GM23338 (cell line): ENCODE measurements at regions not wholly inside any gene's neighbourhood (a gene's known extent, or its start where the extent isn't known, plus 50 kb on each side); places are given as distances from the start of the nearest gene placed in this dataset.

Experiments
- ATAC-seq: fragments of 200-7000 bp; cut with Tn5 transposase; 3 replicates; pipeline ENCODE4 v1.9.1; 2020
- DNase-seq: peaks from one replicate; pipeline ENCODE4 v3.0.0-alpha.2; 2015; ENCODE audit warnings: low spot score
- H2AFZ ChIP-seq: fragments of 200-600 bp; sonication (generic); 2 replicates; pipeline ENCODE4 v1.8.0; 2016; ENCODE audit warnings: antibody characterized with exemption, mild to moderate bottlenecking, moderate library complexity
- H3F3A ChIP-seq: fragments of 200-600 bp; sonication (generic); replicated peaks from 2 replicates; pipeline ENCODE4 v1.8.0; 2017; ENCODE audit warnings: antibody characterized with exemption, mixed run types, low read depth
- H3K27ac ChIP-seq: fragments of 200-600 bp; sonication (generic); 2 replicates; pipeline ENCODE4 v1.6.1; 2016; ENCODE audit warnings: low read depth
- H3K27me3 ChIP-seq: fragments of 200-600 bp; sonication (generic); 2 replicates; pipeline ENCODE4 v1.8.0; 2016; ENCODE audit warnings: mild to moderate bottlenecking, mixed run types, moderate library complexity; ENCODE audit not compliant: insufficient read depth
- H3K36me3 ChIP-seq: fragments of 200-600 bp; sonication (generic); 2 replicates; pipeline ENCODE4 v1.8.0; 2016; ENCODE audit warnings: mild to moderate bottlenecking; ENCODE audit not compliant: insufficient read depth
- H3K4me1 ChIP-seq: fragments of 200-600 bp; sonication (generic); 2 replicates; pipeline ENCODE4 v1.8.0; 2016; ENCODE audit warnings: mild to moderate bottlenecking, moderate library complexity; ENCODE audit not compliant: insufficient read depth
- H3K4me2 ChIP-seq: fragments of 200-600 bp; sonication (generic); 2 replicates; pipeline ENCODE4 v1.7.1; 2017; ENCODE audit warnings: mixed run types
- H3K4me3 ChIP-seq: fragments of 200-600 bp; sonication (generic); 2 replicates; pipeline ENCODE4 v1.6.1; 2016; ENCODE audit warnings: mixed run types
- H3K79me2 ChIP-seq: fragments of 200-600 bp; sonication (generic); replicated peaks from 2 replicates; pipeline ENCODE4 v1.8.0; 2017; ENCODE audit warnings: mild to moderate bottlenecking; ENCODE audit not compliant: insufficient read depth
- H3K9me2 ChIP-seq: fragments of 200-600 bp; sonication (generic); 2 replicates; pipeline ENCODE4 v1.8.0; 2017; ENCODE audit not compliant: insufficient read depth
- H4K20me1 ChIP-seq: fragments of 200-600 bp; sonication (generic); replicated peaks from 2 replicates; pipeline ENCODE4 v1.8.0; 2017; ENCODE audit warnings: mild to moderate bottlenecking; ENCODE audit not compliant: insufficient read depth
- H3K27ac Mint-ChIP-seq: 2 replicates; pipeline ENCODE4 v1.8.0; 2020; ENCODE audit warnings: inconsistent platforms, mild to moderate bottlenecking, moderate library complexity, mixed read lengths
- H3K27me3 Mint-ChIP-seq: 3 replicates; pipeline ENCODE4 v1.8.0; 2022; ENCODE audit warnings: low read depth, mild to moderate bottlenecking, moderate library complexity, mixed read lengths, inconsistent platforms; ENCODE audit not compliant: insufficient read depth, poor library complexity
- H3K36me3 Mint-ChIP-seq: 3 replicates; pipeline ENCODE4 v1.8.0; 2021; ENCODE audit warnings: low read depth, mild to moderate bottlenecking, inconsistent platforms, moderate library complexity, mixed read lengths
- H3K4me1 Mint-ChIP-seq: 3 replicates; pipeline ENCODE4 v1.8.0; 2020; ENCODE audit warnings: mild to moderate bottlenecking, inconsistent platforms, mixed read lengths
- H3K4me3 Mint-ChIP-seq: 3 replicates; pipeline ENCODE4 v1.8.0; 2021; ENCODE audit warnings: moderate library complexity, mild to moderate bottlenecking, inconsistent platforms, mixed read lengths
- H3K9me3 Mint-ChIP-seq: 3 replicates; pipeline ENCODE4 v1.8.0; 2020; ENCODE audit warnings: moderate library complexity, mild to moderate bottlenecking, inconsistent platforms, mixed read lengths
- CREB1 ChIP-seq: fragments of 250-450 bp; sonication (Bioruptor Pico); IDR thresholded peaks from 2 replicates; pipeline ENCODE4 v1.5.0; 2020; ENCODE audit warnings: low read depth, mild to moderate bottlenecking, moderate library complexity
- CTCF ChIP-seq, 2 experiments: fragments of 200-600 bp in 1 of 2; sonication (generic) in 1 of 2; conservative IDR thresholded peaks; 2 replicates each; pipeline versions ENCODE4 v1.5.1 to v1.6.1; 2016 to 2017; ENCODE audit warnings: antibody characterized with exemption in 2 of 2, low read depth in 2 of 2, mild to moderate bottlenecking in 2 of 2, moderate library complexity in 1 of 2
- ETS1 ChIP-seq: IDR thresholded peaks from 2 replicates; pipeline ENCODE4 v1.6.1; 2016; ENCODE audit warnings: antibody characterized with exemption
- EZH2 ChIP-seq: fragments of 200-600 bp; sonication (generic); IDR thresholded peaks from one replicate; pipeline ENCODE4 v1.8.0; 2017; ENCODE audit warnings: antibody characterized with exemption, mild to moderate bottlenecking, low read depth; ENCODE audit not compliant: unreplicated experiment
- EZH2phosphoT487 ChIP-seq: fragments of 200-600 bp; sonication (generic); IDR thresholded peaks from one replicate; pipeline ENCODE4 v1.8.1; 2018; ENCODE audit warnings: antibody characterized with exemption; ENCODE audit not compliant: unreplicated experiment
- JUNB ChIP-seq: IDR thresholded peaks from one replicate; pipeline ENCODE4 v1.6.1; 2016; ENCODE audit warnings: antibody characterized with exemption; ENCODE audit not compliant: unreplicated experiment
- NANOG ChIP-seq: IDR thresholded peaks from 2 replicates; pipeline ENCODE4 v1.6.1; 2016; ENCODE audit warnings: antibody characterized with exemption, borderline replicate concordance
- POLR2AphosphoS5 ChIP-seq: IDR thresholded peaks from 2 replicates; pipeline ENCODE4 v1.6.1; 2016; ENCODE audit warnings: antibody characterized with exemption, low read depth
- STAT1 ChIP-seq: IDR thresholded peaks from one replicate; pipeline ENCODE4 v1.6.1; 2016; ENCODE audit warnings: antibody characterized with exemption; ENCODE audit not compliant: unreplicated experiment
- ZNF114 ChIP-seq: fragments of 250-450 bp; sonication (Bioruptor Pico); IDR thresholded peaks from 2 replicates; pipeline ENCODE4 v1.5.0; 2020; ENCODE audit warnings: mild to moderate bottlenecking, moderate library complexity
- ZNF331 ChIP-seq: fragments of 250-450 bp; sonication (Bioruptor Pico); IDR thresholded peaks from 2 replicates; pipeline ENCODE4 v1.5.0; 2020; ENCODE audit warnings: low read depth, mild to moderate bottlenecking, moderate library complexity
- TF ChIP-seq, protein P1 (sequence below): IDR thresholded peaks from one replicate; pipeline ENCODE4 v1.6.1; 2018; ENCODE audit warnings: antibody characterized with exemption; ENCODE audit not compliant: unreplicated experiment
- TF ChIP-seq, protein P2 (sequence below): fragments of 250-450 bp; sonication (Bioruptor Pico); IDR thresholded peaks from 2 replicates; pipeline ENCODE4 v1.5.0; 2020; ENCODE audit warnings: mild to moderate bottlenecking, moderate library complexity

- Histone ChIP-seq H3K27ac (no peak overlapping the region), H3K36me3 (no peaks in the 10 kb centered on the region), H3K4me1 (no peaks in the 10 kb centered on the region), H3K9me2 (0 out of 2 replicates have a peak, but pooled peaks cover 8% of the 10 kb centered on the region), H3K79me2 (no peaks in the 10 kb centered on the region), H3K4me2 (no peak overlapping the region), H3K4me3 (no peak overlapping the region), H3K27me3 (no peaks in the 10 kb centered on the region), H3F3A (no peaks in the 10 kb centered on the region), H2AFZ (no peak overlapping the region), H4K20me1 (no peaks in the 10 kb centered on the region)
- peaks cover 6% of the 10 kb centered on the region; the same call in 1 of the 3 replicates for H3K36me3 Mint-ChIP-seq
- ATAC-seq, result no peak
- H3K9me3 Mint-ChIP-seq, result peaks cover 12% of the 10 kb centered on the region; the same call in 2 of the 3 replicates
- TF ChIP-seq CTCF (conservative IDR thresholded peaks at IDR 0.05; ENCODE audit: low read depth in 2 of 2) (no peak), POLR2AphosphoS5 (no peak), ZNF331 (CRISPR knock-in tag) (no peak), NANOG (no peak), ETS1 (no peak), CREB1 (CRISPR knock-in tag) (no peak), STAT1 (no peak), EZH2 (no peak), ZNF114 (CRISPR knock-in tag) (no peak), EZH2phosphoT487 (no peak), JUNB (no peak)
- TF ChIP-seq, protein P1, sequence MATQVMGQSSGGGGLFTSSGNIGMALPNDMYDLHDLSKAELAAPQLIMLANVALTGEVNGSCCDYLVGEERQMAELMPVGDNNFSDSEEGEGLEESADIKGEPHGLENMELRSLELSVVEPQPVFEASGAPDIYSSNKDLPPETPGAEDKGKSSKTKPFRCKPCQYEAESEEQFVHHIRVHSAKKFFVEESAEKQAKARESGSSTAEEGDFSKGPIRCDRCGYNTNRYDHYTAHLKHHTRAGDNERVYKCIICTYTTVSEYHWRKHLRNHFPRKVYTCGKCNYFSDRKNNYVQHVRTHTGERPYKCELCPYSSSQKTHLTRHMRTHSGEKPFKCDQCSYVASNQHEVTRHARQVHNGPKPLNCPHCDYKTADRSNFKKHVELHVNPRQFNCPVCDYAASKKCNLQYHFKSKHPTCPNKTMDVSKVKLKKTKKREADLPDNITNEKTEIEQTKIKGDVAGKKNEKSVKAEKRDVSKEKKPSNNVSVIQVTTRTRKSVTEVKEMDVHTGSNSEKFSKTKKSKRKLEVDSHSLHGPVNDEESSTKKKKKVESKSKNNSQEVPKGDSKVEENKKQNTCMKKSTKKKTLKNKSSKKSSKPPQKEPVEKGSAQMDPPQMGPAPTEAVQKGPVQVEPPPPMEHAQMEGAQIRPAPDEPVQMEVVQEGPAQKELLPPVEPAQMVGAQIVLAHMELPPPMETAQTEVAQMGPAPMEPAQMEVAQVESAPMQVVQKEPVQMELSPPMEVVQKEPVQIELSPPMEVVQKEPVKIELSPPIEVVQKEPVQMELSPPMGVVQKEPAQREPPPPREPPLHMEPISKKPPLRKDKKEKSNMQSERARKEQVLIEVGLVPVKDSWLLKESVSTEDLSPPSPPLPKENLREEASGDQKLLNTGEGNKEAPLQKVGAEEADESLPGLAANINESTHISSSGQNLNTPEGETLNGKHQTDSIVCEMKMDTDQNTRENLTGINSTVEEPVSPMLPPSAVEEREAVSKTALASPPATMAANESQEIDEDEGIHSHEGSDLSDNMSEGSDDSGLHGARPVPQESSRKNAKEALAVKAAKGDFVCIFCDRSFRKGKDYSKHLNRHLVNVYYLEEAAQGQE, result no peak
- TF ChIP-seq, protein P2, sequence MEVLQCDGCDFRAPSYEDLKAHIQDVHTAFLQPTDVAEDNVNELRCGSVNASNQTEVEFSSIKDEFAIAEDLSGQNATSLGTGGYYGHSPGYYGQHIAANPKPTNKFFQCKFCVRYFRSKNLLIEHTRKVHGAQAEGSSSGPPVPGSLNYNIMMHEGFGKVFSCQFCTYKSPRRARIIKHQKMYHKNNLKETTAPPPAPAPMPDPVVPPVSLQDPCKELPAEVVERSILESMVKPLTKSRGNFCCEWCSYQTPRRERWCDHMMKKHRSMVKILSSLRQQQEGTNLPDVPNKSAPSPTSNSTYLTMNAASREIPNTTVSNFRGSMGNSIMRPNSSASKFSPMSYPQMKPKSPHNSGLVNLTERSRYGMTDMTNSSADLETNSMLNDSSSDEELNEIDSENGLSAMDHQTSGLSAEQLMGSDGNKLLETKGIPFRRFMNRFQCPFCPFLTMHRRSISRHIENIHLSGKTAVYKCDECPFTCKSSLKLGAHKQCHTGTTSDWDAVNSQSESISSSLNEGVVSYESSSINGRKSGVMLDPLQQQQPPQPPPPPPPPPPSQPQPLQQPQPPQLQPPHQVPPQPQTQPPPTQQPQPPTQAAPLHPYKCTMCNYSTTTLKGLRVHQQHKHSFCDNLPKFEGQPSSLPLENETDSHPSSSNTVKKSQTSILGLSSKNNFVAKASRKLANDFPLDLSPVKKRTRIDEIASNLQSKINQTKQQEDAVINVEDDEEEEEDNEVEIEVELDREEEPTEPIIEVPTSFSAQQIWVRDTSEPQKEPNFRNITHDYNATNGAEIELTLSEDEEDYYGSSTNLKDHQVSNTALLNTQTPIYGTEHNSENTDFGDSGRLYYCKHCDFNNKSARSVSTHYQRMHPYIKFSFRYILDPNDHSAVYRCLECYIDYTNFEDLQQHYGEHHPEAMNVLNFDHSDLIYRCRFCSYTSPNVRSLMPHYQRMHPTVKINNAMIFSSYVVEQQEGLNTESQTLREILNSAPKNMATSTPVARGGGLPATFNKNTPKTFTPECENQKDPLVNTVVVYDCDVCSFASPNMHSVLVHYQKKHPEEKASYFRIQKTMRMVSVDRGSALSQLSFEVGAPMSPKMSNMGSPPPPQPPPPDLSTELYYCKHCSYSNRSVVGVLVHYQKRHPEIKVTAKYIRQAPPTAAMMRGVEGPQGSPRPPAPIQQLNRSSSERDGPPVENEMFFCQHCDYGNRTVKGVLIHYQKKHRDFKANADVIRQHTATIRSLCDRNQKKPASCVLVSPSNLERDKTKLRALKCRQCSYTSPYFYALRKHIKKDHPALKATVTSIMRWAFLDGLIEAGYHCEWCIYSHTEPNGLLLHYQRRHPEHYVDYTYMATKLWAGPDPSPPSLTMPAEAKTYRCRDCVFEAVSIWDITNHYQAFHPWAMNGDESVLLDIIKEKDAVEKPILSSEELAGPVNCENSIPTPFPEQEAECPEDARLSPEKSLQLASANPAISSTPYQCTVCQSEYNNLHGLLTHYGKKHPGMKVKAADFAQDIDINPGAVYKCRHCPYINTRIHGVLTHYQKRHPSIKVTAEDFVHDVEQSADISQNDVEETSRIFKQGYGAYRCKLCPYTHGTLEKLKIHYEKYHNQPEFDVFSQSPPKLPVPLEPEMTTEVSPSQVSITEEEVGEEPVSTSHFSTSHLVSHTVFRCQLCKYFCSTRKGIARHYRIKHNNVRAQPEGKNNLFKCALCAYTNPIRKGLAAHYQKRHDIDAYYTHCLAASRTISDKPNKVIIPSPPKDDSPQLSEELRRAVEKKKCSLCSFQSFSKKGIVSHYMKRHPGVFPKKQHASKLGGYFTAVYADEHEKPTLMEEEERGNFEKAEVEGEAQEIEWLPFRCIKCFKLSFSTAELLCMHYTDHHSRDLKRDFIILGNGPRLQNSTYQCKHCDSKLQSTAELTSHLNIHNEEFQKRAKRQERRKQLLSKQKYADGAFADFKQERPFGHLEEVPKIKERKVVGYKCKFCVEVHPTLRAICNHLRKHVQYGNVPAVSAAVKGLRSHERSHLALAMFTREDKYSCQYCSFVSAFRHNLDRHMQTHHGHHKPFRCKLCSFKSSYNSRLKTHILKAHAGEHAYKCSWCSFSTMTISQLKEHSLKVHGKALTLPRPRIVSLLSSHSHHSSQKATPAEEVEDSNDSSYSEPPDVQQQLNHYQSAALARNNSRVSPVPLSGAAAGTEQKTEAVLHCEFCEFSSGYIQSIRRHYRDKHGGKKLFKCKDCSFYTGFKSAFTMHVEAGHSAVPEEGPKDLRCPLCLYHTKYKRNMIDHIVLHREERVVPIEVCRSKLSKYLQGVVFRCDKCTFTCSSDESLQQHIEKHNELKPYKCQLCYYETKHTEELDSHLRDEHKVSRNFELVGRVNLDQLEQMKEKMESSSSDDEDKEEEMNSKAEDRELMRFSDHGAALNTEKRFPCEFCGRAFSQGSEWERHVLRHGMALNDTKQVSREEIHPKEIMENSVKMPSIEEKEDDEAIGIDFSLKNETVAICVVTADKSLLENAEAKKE, result no peak
- no peaks in the 10 kb centered on the region for H3K4me1 Mint-ChIP-seq
- H3K27ac Mint-ChIP-seq, result no peak overlapping the region
- no peak overlapping the region for H3K4me3 Mint-ChIP-seq
- no peak for DNase-seq
- H3K27me3 Mint-ChIP-seq, result no peaks in the 10 kb centered on the region
These were observed 383.2 kb downstream of the AEBP2 start for GRCh38 chr12:19822476-19822875.
